Stimulated activated CD8-positive, alpha-beta memory T cell treated with anti-CD3 and anti-CD28 coated beads, Interleukin-7, amount 100 ng/mL, for 48 hours (primary cell): ENCODE measurements at regions not wholly inside any gene's neighbourhood (a gene's known extent, or its start where the extent isn't known, plus 50 kb on each side); places are given as distances from the start of the nearest gene placed in this dataset.

Source experiments
- DNase-seq, 2 donors: peaks; one replicate each; pipeline ENCODE4 v3.0.0-alpha.2; 2020; ENCODE audit warnings: low read depth in 1 of 2; ENCODE audit errors: extremely low read depth in 1 of 2

GRCh38 chr5:67353500-67354450 lies 157.2 kb upstream of the CD180 start:
- no peak for DNase-seq

GRCh38 chr5:67350618-67351201 lies 154.1 kb upstream of the CD180 start:
- no peak for DNase-seq

- no peak for DNase-seq
Observed at GRCh38 chr5:67350185-67350584, 153.6 kb upstream of the CD180 start.

GRCh38 chr5:67347821-67348220 lies 151.2 kb upstream of the CD180 start:
- DNase-seq = no peak

GRCh38 chr5:67346611-67347010 lies 150.0 kb upstream of the CD180 start:
- DNase-seq = no peak

GRCh38 chr5:67344870-67345269 lies 148.3 kb upstream of the CD180 start:
- no peak for DNase-seq

GRCh38 chr5:67343835-67344234 lies 147.2 kb upstream of the CD180 start:
- no peak for DNase-seq

- DNase-seq = no peak
Observed at GRCh38 chr5:67341478-67341877, 144.9 kb upstream of the CD180 start.

- no peak for DNase-seq
Observed at GRCh38 chr5:67339219-67339767, 142.7 kb upstream of the CD180 start.

- DNase-seq = no peak
Observed at GRCh38 chr5:67338421-67338820, 141.8 kb upstream of the CD180 start.

GRCh38 chr5:67337751-67338150 lies 141.2 kb upstream of the CD180 start:
- DNase-seq = no peak

GRCh38 chr5:67335426-67335825 lies 138.8 kb upstream of the CD180 start:
- DNase-seq = no peak

GRCh38 chr5:67334373-67334772 lies 137.8 kb upstream of the CD180 start:
- no peak for DNase-seq

- DNase-seq = no peak
Observed at GRCh38 chr5:67333171-67333570, 136.6 kb upstream of the CD180 start.

GRCh38 chr5:67331296-67331925 lies 134.8 kb upstream of the CD180 start:
- no peak for DNase-seq

GRCh38 chr5:67319935-67320725 lies 123.5 kb upstream of the CD180 start:
- DNase-seq = no peak

GRCh38 chr5:67318746-67319145 lies 122.1 kb upstream of the CD180 start:
- DNase-seq = no peak

- DNase-seq = no peak
Observed at GRCh38 chr5:67317603-67318002, 121.0 kb upstream of the CD180 start.

GRCh38 chr5:67316695-67317094 lies 120.1 kb upstream of the CD180 start:
- DNase-seq = no peak

- no peak for DNase-seq
Observed at GRCh38 chr5:67315082-67315989, 118.7 kb upstream of the CD180 start.
